DND-41 (cell line): ENCODE measurements at regions not wholly inside any gene's neighbourhood (a gene's known extent, or its start where the extent isn't known, plus 50 kb on each side); places are given as distances from the start of the nearest gene placed in this dataset.

Experiments used
- ATAC-seq: fragments of 200-7000 bp; cut with Tn5 transposase; 3 replicates; pipeline ENCODE4 v1.9.1; 2021; ENCODE audit warnings: low read depth; ENCODE audit not compliant: insufficient read depth
- DNase-seq: peaks from one replicate; pipeline ENCODE4 v3.0.0-alpha.2; 2020
- H2AFZ ChIP-seq: 2 replicates; pipeline ENCODE4 v1.6.0; 2012; ENCODE audit warnings: low read depth, low read length
- H3K27ac ChIP-seq: 2 replicates; pipeline ENCODE4 v1.5.1; 2012; ENCODE audit warnings: low read length, inconsistent platforms
- H3K27me3 ChIP-seq: fragments of 200-600 bp; sonication (generic); 2 replicates; pipeline ENCODE4 v1.6.0; 2012; ENCODE audit warnings: low read length, mild to moderate bottlenecking, inconsistent platforms; ENCODE audit not compliant: insufficient read depth, poor library complexity
- H3K36me3 ChIP-seq: 2 replicates; pipeline ENCODE4 v1.5.1; 2012; ENCODE audit warnings: low read length, inconsistent platforms; ENCODE audit not compliant: insufficient read depth
- H3K4me1 ChIP-seq: 2 replicates; pipeline ENCODE4 v1.5.1; 2012; ENCODE audit warnings: mild to moderate bottlenecking, low read length; ENCODE audit not compliant: insufficient read depth
- H3K4me2 ChIP-seq: 2 replicates; pipeline ENCODE4 v1.6.0; 2012; ENCODE audit warnings: mild to moderate bottlenecking, moderate library complexity, low read length, inconsistent platforms; ENCODE audit not compliant: insufficient read depth
- H3K4me3 ChIP-seq, 2 experiments: fragments of 200-600 bp in 1 of 2; shearing (Covaris generic) in 1 of 2; 2 replicates each; pipeline ENCODE4 v1.5.1; 2012 to 2016; ENCODE audit warnings: inconsistent platforms in 2 of 2, low read length in 2 of 2, mild to moderate bottlenecking in 2 of 2, low read depth in 1 of 2, moderate library complexity in 1 of 2
- H3K79me2 ChIP-seq: 2 replicates; pipeline ENCODE4 v1.6.0; 2012; ENCODE audit warnings: low read length, inconsistent platforms; ENCODE audit not compliant: insufficient read depth
- H3K9ac ChIP-seq: 2 replicates; pipeline ENCODE4 v1.6.0; 2012; ENCODE audit warnings: low read depth, mild to moderate bottlenecking, inconsistent platforms, low read length, moderate library complexity
- H3K9me3 ChIP-seq: 2 replicates; pipeline ENCODE4 v1.5.1; 2012; ENCODE audit warnings: low read length, moderate library complexity, mild to moderate bottlenecking, inconsistent platforms; ENCODE audit not compliant: insufficient read depth, severe bottlenecking
- H4K20me1 ChIP-seq: 2 replicates; pipeline ENCODE4 v1.6.0; 2012; ENCODE audit warnings: low read length; ENCODE audit not compliant: insufficient read depth
- CTCF ChIP-seq: IDR thresholded peaks from 2 replicates; pipeline ENCODE4 v1.5.1; 2012; ENCODE audit warnings: borderline replicate concordance, low read length, moderate library complexity, mild to moderate bottlenecking; ENCODE audit not compliant: poor library complexity, severe bottlenecking; ENCODE audit errors: extremely low read depth
- EZH2 ChIP-seq: IDR thresholded peaks from 3 replicates; pipeline ENCODE4 v1.6.1; 2012; ENCODE audit warnings: borderline replicate concordance, low read depth, mild to moderate bottlenecking, moderate library complexity, low read length, inconsistent platforms; ENCODE audit not compliant: severe bottlenecking

GRCh38 chr11:115555336-115556090 lies 51.3 kb upstream of the CADM1 start:
- Histone ChIP-seq H3K4me1 (no peaks in the 10 kb centered on the region), H3K36me3 (no peaks in the 10 kb centered on the region), H3K9ac (no peak overlapping the region), H3K4me2 (no peak overlapping the region), H3K9me3 (no peaks in the 10 kb centered on the region), H3K79me2 (no peaks in the 10 kb centered on the region), H2AFZ (no peak overlapping the region), H3K4me3 (no peak overlapping the region), H4K20me1 (no peaks in the 10 kb centered on the region), H3K27ac (no peak overlapping the region), H3K27me3 (no peaks in the 10 kb centered on the region)
- ATAC-seq (no peak), DNase-seq (no peak)
- TF ChIP-seq EZH2 (no peak), CTCF (no peak)
